DMS53 treated with DMSO at 0.1 percent for 48 hours (cell line): ENCODE measurements at regions not wholly inside any gene's neighbourhood (a gene's known extent, or its start where the extent isn't known, plus 50 kb on each side); places are given as distances from the start of the nearest gene placed in this dataset.
"Not testable (repeated sequence)": the region's sequence is repeated elsewhere in the genome, so short reads cannot be mapped to it uniquely, and the experiment has no call there.

ENCODE experiments used
- DNase-seq: peaks from one replicate; lab custom pipeline; 2025; ENCODE audit not compliant: unreplicated experiment; lab: John Stamatoyannopoulos, UW

- DNase-seq = not testable (repeated sequence)
Measured at GRCh38 chr7:13274205-13274604, 586.8 kb downstream of the ARL4A start.

DNA sequence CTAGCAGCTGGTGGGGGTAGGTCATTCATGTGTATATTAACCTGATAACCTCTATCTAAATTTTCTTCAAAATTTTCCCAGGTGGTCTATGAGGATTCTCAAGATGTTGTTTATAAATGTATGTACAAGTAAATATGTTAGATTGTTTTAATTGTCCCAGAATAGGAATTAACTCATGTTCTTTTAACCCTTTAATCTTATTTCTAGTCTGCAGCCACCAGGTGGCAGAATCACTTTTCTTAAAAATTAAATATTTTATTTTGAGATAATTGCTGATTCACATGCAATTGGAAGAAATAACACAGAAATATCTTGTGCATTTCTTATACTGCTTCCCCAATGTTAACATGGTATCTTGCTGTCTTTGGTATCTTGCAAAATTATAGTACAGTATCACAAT lies 589.5 kb downstream of the ARL4A start:
- DNase-seq = no peak

DNA sequence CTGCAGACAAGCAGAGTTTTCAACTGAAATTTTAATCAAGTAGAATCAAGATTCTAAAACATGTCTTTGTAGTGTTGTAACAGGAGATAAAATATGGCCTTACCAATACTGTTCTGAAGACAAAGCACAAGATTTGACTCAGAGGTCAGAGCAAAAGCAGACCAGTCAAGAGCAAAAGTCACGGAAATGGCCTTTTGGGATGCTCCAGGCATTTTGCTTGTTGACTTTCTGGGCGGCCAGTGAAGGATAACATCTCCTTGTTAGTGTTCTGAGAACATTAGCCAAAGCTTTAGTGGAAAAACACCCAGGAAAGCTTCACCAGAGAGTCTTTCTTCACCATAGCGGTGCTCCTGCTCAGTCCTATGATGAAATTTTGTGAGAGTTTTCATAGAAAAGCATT lies 590.6 kb downstream of the ARL4A start:
- DNase-seq = no peak

DNA sequence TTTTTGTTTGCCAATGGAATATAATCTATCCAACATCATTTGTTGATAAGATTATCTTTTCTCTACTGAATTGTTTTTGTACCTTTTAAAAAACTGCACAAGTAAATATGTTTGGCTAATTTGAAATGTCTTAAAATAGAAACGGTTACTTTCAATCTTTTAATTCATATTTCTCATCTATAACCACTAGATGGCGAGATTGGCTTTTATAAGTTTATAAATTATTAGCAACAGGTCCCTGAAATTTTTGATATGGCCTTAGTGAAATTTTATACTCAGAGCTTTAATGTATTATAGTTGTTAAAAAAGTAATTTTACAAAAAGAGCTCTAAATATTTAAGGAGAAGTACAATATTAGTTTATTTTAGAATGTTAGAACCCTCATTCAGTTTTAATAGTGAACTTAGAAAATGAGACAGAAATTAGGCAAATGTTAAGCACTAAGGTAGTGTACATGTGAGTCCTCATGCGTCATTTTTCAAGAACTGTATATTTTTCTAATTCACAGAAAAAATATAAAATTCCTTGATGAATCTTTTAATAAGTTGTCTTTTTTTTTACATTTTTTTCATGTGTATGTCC lies 592.5 kb downstream of the ARL4A start:
- DNase-seq = peak; percentile 56

GRCh38 chr7:13282377-13282980 lies 595.0 kb downstream of the ARL4A start:
- DNase-seq = peak; percentile 18

- DNase-seq = no peak
Measured at GRCh38 chr7:13286916-13287315, 599.5 kb downstream of the ARL4A start.

DNA sequence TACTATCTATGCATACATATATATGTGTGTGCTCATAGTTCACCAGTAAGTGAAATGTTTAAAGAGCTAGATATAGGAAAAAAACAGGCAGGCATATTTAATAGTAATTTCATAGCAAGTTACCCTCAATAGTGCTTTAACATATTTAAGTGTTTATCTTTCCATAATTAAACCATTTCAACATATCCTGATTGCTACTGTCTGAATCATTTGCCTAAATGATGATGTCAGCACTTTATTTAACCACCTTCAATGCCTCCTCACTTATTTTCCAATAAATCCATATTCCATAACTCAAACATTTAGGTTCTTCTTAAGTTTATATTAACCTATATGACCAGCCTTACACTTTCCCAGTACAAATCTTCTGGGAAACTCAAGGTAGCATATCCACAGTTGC lies 601.1 kb downstream of the ARL4A start:
- DNase-seq = no peak

- no peak for DNase-seq
Measured at GRCh38 chr7:13290975-13291374, 603.5 kb downstream of the ARL4A start.

DNA sequence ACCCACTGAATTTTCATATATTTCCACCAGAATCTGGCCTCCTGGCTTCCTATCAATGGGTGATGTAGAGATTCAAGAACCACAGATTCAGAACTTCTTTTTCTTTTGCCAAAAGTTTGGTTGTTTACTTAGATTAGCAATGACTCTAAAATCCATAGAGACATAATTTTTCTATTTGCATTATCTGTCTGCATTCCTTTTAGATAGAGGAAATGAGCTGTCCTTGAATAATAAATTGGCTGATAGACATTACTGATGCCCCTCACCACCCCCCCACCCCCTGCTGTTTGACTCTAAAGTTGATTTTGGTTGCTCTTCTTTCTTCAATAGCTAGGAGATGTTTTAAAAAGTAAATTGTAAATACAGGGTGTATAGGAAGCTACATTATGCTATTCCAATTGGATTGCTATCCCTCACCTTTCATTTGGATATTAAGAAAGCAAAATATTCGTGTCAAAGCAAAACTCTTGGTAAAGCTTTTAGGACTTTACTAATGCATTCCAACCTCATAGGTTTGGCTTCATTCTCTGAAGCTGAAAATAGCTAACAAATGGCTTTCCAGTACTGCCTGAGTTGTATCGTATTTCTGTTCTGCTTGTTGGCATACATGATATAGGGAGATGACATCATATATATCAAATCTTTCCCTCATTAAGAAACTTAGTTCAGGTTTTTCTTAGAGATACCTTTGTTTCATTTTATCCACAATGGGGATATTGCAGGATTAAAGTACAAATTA lies 606.0 kb downstream of the ARL4A start:
- DNase-seq = no peak

DNA sequence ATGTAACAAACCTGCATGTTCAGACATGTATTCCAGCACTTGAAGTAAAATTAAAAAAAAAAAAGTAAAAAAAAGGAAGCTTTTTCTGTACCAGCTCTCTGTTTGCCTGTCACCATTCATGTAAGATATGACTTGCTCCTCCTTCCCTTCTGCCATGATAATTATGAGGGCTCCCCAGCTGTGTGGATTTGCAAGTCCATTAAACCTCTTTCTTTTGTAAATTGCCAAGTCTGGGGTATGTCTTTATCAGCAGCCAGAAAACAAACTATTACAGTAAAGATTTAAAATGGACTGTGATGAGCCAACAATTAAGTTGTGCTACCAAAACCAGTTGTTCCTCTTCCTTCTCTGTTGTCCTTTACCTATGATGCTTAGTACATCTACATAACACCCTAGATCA lies 619.6 kb downstream of the ARL4A start:
- no peak for DNase-seq

DNA sequence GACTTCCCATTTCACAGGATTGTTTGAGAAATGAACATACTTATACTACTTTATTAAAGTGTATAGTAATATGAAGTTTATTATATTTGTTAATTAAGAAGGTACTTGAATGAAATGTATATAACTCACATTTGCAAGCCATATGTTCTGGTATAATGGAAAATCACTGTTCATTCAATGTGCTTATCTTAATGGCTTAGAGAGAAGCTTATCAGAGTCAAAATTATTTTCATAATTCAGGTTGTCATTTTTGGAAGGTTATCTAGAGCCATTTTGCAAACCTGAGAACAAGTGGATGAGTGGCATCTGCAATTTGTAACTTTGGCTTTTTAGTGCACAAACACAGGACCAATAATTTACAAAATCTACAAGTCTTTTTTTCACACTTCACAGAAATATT lies 621.0 kb downstream of the ARL4A start:
- no peak for DNase-seq

- DNase-seq = no peak
Measured at GRCh38 chr7:13309535-13309934, 622.1 kb downstream of the ARL4A start.

GRCh38 chr7:13312307-13312706 lies 624.9 kb downstream of the ARL4A start:
- DNase-seq = no peak

GRCh38 chr7:13320333-13320732 lies 632.9 kb downstream of the ARL4A start:
- no peak for DNase-seq

DNA sequence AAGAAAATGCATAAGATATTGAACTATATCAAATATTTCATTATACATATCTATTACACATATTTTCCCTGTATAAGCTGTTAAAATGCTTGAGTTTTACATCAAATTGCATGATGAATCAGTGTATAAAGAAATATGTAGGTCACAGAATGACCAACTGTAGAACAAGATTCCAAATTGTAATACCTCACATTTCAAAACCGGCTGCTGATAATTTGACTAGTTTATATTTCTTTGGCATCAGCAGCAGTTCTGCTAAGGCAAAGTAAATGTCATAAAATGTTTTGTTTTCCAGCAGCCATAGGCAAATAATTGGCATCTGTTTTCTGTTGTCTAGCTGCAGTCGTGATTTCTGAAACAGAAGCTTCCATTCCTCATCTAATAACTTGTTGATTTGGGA lies 633.9 kb downstream of the ARL4A start:
- no peak for DNase-seq

DNA sequence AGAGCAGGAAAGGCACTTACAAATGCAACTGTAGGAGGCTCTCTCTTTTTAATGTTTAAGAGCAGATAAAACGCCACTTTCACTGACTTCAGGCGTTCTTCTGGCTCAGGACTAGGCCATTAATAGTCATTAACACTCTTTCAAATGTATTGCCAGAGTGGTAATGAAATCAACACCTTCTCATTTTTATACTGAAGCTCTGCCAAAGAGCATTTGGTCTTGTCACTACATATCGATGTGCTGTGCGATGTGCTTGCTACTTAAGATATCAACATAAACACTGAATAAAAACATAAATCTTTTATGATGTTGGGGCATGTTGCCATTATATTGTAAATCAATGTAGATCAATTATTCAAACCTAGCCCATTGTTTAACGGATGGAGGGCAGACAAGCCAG lies 634.7 kb downstream of the ARL4A start:
- no peak for DNase-seq

DNA sequence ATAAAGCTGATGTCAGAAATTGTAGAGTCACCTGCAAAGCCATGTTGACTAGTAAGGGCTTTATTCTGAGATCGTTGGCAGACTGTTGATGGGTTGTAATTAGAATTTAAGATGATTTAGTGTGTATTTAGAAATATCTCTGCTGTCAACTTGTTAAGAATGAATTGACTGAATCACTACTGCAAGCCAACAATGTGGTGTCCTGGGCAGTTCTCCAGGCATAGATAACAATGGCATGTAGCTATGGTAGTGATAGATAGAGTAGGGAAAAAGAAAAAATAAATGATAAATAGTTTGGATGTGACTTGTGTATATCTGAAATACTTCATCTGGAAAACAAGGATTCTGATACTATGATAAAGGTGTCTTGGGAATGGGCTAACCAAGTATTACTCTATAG lies 640.2 kb downstream of the ARL4A start:
- DNase-seq = no peak

DNA sequence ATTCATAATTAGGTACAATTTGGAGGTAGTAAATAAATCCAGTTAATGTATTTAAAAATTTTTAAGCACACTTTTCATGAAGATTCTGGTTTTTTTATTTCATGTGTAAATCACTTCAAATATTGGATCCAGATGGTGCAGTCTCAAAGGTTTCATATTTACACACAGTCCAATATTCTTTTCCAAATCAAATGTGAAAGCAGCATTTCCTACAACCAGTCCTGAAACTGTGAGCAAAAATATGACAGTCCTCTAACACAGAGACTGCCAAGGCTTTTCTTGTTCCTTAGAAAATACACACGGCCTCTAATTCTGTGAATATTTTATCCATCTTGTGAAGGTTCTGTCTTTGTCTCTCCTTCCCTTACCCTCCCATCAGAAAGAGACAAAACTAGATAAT lies 645.9 kb downstream of the ARL4A start:
- DNase-seq = no peak

GRCh38 chr7:13336227-13336626 lies 648.8 kb downstream of the ARL4A start:
- DNase-seq = no peak

- no peak for DNase-seq
Measured at GRCh38 chr7:13352677-13353076, 636.8 kb downstream of the ETV1 start.

GRCh38 chr7:13359656-13360055 lies 629.8 kb downstream of the ETV1 start:
- DNase-seq = no peak

DNA sequence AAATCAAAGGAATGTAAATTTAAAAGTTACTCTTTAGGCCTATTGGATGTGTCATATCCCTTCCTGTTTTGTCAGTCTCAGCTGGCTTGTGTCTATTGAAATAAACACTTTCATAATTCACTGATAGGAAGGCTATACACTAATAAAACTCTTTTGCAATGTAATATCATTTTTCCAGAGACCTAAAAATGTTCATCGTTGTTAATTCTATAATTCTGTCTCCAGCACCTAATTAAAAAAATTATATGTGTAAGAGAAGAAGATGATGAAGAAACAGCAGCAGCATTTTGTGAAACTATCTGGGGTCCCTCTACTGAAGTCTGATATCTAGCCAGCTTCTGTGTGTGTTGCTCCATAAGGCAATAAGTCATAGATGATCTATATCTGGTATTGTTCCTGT lies 602.7 kb downstream of the ETV1 start:
- no peak for DNase-seq

- DNase-seq = no peak
Measured at GRCh38 chr7:13407911-13408310, 581.6 kb downstream of the ETV1 start.
